Activated naive CD8-positive, alpha-beta T cell treated with anti-CD3 and anti-CD28 coated beads, Interleukin-2, amount 10 ng/mL, durations not matched to agents 7 days and 5 days (primary cell): ENCODE measurements at regions not wholly inside any gene's neighbourhood (a gene's known extent, or its start where the extent isn't known, plus 50 kb on each side); places are given as distances from the start of the nearest gene placed in this dataset.
"Not testable (repeated sequence)": the region's sequence is repeated elsewhere in the genome, so short reads cannot be mapped to it uniquely, and the experiment has no call there.

Source experiments
- ATAC-seq: fragments of 150-1000 bp; cut with Tn5 transposase; one replicate; pipeline ENCODE4 v1.10.0; 2021; ENCODE audit warnings: low read depth, moderate library complexity
- POLR2A ChIA-PET: fragments of 350-600 bp; sonication (Branson Sonifier 250); formaldehyde crosslinking; loops from one replicate; lab custom pipeline; 2021; ENCODE audit warnings: antibody characterized with exemption; lab: Charles Lee
- DNase-seq: peaks from one replicate; pipeline ENCODE4 v3.0.0; 2021
- H3K27ac Mint-ChIP-seq: one replicate; pipeline ENCODE4 v1.8.0; 2022; ENCODE audit warnings: mild to moderate bottlenecking, mixed read lengths
- H3K27me3 Mint-ChIP-seq: one replicate; pipeline ENCODE4 v1.8.0; 2022; ENCODE audit warnings: mild to moderate bottlenecking, moderate library complexity, mixed read lengths
- H3K36me3 Mint-ChIP-seq: one replicate; pipeline ENCODE4 v1.8.0; 2021; ENCODE audit warnings: mild to moderate bottlenecking, mixed read lengths
- H3K4me1 Mint-ChIP-seq: one replicate; pipeline ENCODE4 v1.8.0; 2021; ENCODE audit warnings: mixed read lengths
- H3K4me3 Mint-ChIP-seq: one replicate; pipeline ENCODE4 v1.8.0; 2022; ENCODE audit warnings: mild to moderate bottlenecking, moderate library complexity, mixed read lengths
- H3K9me3 Mint-ChIP-seq: one replicate; pipeline ENCODE4 v1.8.0; 2021; ENCODE audit warnings: mixed read lengths

- ATAC-seq (no peak), DNase-seq (no peak)
- Mint-ChIP-seq H3K27ac (no peak overlapping the region), H3K27me3 (peaks cover 55% of the 10 kb centered on the region), H3K4me3 (no peak overlapping the region), H3K4me1 (no peaks in the 10 kb centered on the region), H3K9me3 (no peaks in the 10 kb centered on the region), H3K36me3 (no peaks in the 10 kb centered on the region)
- POLR2A ChIA-PET: no interaction called here
These were observed 337.8 kb downstream of the GADD45G start for GRCh38 chr9:89942643-89943042.

GRCh38 chr9:89943309-89943708, 338.5 kb downstream of the GADD45G start:
- Mint-ChIP-seq H3K27me3 (peaks cover 52% of the 10 kb centered on the region), H3K9me3 (no peaks in the 10 kb centered on the region), H3K4me3 (no peak overlapping the region), H3K4me1 (no peaks in the 10 kb centered on the region), H3K27ac (no peak overlapping the region), H3K36me3 (no peaks in the 10 kb centered on the region)
- DNase-seq (no peak), ATAC-seq (no peak)
- POLR2A ChIA-PET: no interaction called here

- Mint-ChIP-seq H3K36me3 (no peaks in the 10 kb centered on the region), H3K27me3 (peaks cover 47% of the 10 kb centered on the region), H3K27ac (no peak overlapping the region), H3K9me3 (no peaks in the 10 kb centered on the region), H3K4me3 (no peak overlapping the region), H3K4me1 (no peaks in the 10 kb centered on the region)
- no peak for DNase-seq
- POLR2A ChIA-PET: no interaction called here
- ATAC-seq: no peak
These were observed 338.9 kb downstream of the GADD45G start for GRCh38 chr9:89943728-89944127.

GRCh38 chr9:89945133-89945532, 340.3 kb downstream of the GADD45G start:
- no peaks in the 10 kb centered on the region for H3K36me3 Mint-ChIP-seq
- DNase-seq (no peak), ATAC-seq (no peak)

GRCh38 chr9:89946741-89947140, 341.9 kb downstream of the GADD45G start:
- ATAC-seq (no peak), DNase-seq (no peak)
- Mint-ChIP-seq H3K36me3 (no peaks in the 10 kb centered on the region), H3K9me3 (no peaks in the 10 kb centered on the region), H3K4me3 (no peak overlapping the region), H3K4me1 (no peaks in the 10 kb centered on the region), H3K27ac (no peak overlapping the region), H3K27me3 (peaks cover 40% of the 10 kb centered on the region)
- POLR2A ChIA-PET: no interaction called here

More at GRCh38 chr9:89945133-89945532, 340.3 kb downstream of the GADD45G start:
- no peaks in the 10 kb centered on the region for H3K4me1 Mint-ChIP-seq
- H3K4me3 Mint-ChIP-seq: no peak overlapping the region
- H3K9me3 Mint-ChIP-seq: no peaks in the 10 kb centered on the region
- H3K27me3 Mint-ChIP-seq: peaks cover 39% of the 10 kb centered on the region
- POLR2A ChIA-PET: no interaction called here
- H3K27ac Mint-ChIP-seq: no peak overlapping the region

GRCh38 chr9:89949111-89949510, 344.3 kb downstream of the GADD45G start:
- Mint-ChIP-seq H3K9me3 (no peaks in the 10 kb centered on the region), H3K36me3 (no peaks in the 10 kb centered on the region), H3K27me3 (peaks cover 19% of the 10 kb centered on the region), H3K27ac (no peak overlapping the region), H3K4me1 (peaks cover 1% of the 10 kb centered on the region), H3K4me3 (no peak overlapping the region)
- POLR2A ChIA-PET: no interaction called here
- no peak for ATAC-seq
- DNase-seq: no peak

GRCh38 chr9:89951675-89952074, 346.9 kb downstream of the GADD45G start:
- POLR2A ChIA-PET: no interaction called here
- no peak overlapping the region for H3K27ac Mint-ChIP-seq
- no peak for ATAC-seq
- peaks cover 10% of the 10 kb centered on the region for H3K27me3 Mint-ChIP-seq
- no peak for DNase-seq
- H3K4me1 Mint-ChIP-seq: peaks cover 1% of the 10 kb centered on the region
- no peaks in the 10 kb centered on the region for H3K36me3 Mint-ChIP-seq
- no peak overlapping the region for H3K4me3 Mint-ChIP-seq
- H3K9me3 Mint-ChIP-seq: no peaks in the 10 kb centered on the region

GRCh38 chr9:89952401-89952800, 347.6 kb downstream of the GADD45G start:
- no peak for ATAC-seq
- Mint-ChIP-seq H3K27ac (no peak overlapping the region), H3K36me3 (no peaks in the 10 kb centered on the region), H3K4me1 (peaks cover 1% of the 10 kb centered on the region), H3K27me3 (peaks cover 14% of the 10 kb centered on the region), H3K4me3 (no peak overlapping the region), H3K9me3 (no peaks in the 10 kb centered on the region)
- POLR2A ChIA-PET: no interaction called here
- no peak for DNase-seq

GRCh38 chr9:89953263-89953662, 348.5 kb downstream of the GADD45G start:
- H3K4me1 Mint-ChIP-seq, H3K9me3 Mint-ChIP-seq, POLR2A ChIA-PET, H3K27ac Mint-ChIP-seq, H3K36me3 Mint-ChIP-seq, DNase-seq, ATAC-seq, H3K4me3 Mint-ChIP-seq: not testable (repeated sequence)
- peaks cover 14% of the 10 kb centered on the region for H3K27me3 Mint-ChIP-seq

GRCh38 chr9:89953824-89954615, 349.2 kb downstream of the GADD45G start:
- peaks cover 14% of the 10 kb centered on the region for H3K27me3 Mint-ChIP-seq
- POLR2A ChIA-PET: no interaction called here
- no peaks in the 10 kb centered on the region for H3K36me3 Mint-ChIP-seq
- peaks cover 1% of the 10 kb centered on the region for H3K4me1 Mint-ChIP-seq
- ATAC-seq: no peak
- H3K9me3 Mint-ChIP-seq: no peaks in the 10 kb centered on the region
- no peak overlapping the region for H3K4me3 Mint-ChIP-seq
- no peak for DNase-seq
- no peak overlapping the region for H3K27ac Mint-ChIP-seq

GRCh38 chr9:89955144-89955543, 350.3 kb downstream of the GADD45G start:
- Mint-ChIP-seq H3K27ac (no peak overlapping the region), H3K27me3 (peaks cover 10% of the 10 kb centered on the region), H3K4me1 (peaks cover 1% of the 10 kb centered on the region), H3K9me3 (no peaks in the 10 kb centered on the region), H3K4me3 (no peak overlapping the region), H3K36me3 (no peaks in the 10 kb centered on the region)
- no peak for DNase-seq
- POLR2A ChIA-PET: no interaction called here
- no peak for ATAC-seq

- ATAC-seq (no peak), DNase-seq (no peak)
- Mint-ChIP-seq H3K27me3 (peaks cover 10% of the 10 kb centered on the region), H3K27ac (no peak overlapping the region), H3K4me3 (no peak overlapping the region), H3K36me3 (no peaks in the 10 kb centered on the region), H3K4me1 (peaks cover 1% of the 10 kb centered on the region), H3K9me3 (no peaks in the 10 kb centered on the region)
- POLR2A ChIA-PET: no interaction called here
These were observed 350.8 kb downstream of the GADD45G start for GRCh38 chr9:89955626-89956025.

- no peak for ATAC-seq
- Mint-ChIP-seq H3K4me3 (no peak overlapping the region), H3K27ac (no peak overlapping the region), H3K27me3 (peaks cover 6% of the 10 kb centered on the region), H3K9me3 (no peaks in the 10 kb centered on the region), H3K4me1 (peaks cover 2% of the 10 kb centered on the region), H3K36me3 (no peaks in the 10 kb centered on the region)
- DNase-seq: no peak
- POLR2A ChIA-PET: no interaction called here
These were observed 351.5 kb downstream of the GADD45G start for GRCh38 chr9:89956331-89956730.

GRCh38 chr9:89956907-89957306, 352.1 kb downstream of the GADD45G start:
- peaks cover 8% of the 10 kb centered on the region for H3K4me1 Mint-ChIP-seq
- no peaks in the 10 kb centered on the region for H3K9me3 Mint-ChIP-seq
- DNase-seq: no peak
- no peaks in the 10 kb centered on the region for H3K36me3 Mint-ChIP-seq
- ATAC-seq: no peak
- no peak overlapping the region for H3K4me3 Mint-ChIP-seq
- H3K27ac Mint-ChIP-seq: no peak overlapping the region
- POLR2A ChIA-PET: no interaction called here
- H3K27me3 Mint-ChIP-seq: peaks cover 6% of the 10 kb centered on the region
